Small intestine (tissue), 7 donors: ENCODE measurements at regions not wholly inside any gene's neighbourhood (a gene's known extent, or its start where the extent isn't known, plus 50 kb on each side); places are given as distances from the start of the nearest gene placed in this dataset.
"Not testable (repeated sequence)": the region's sequence is repeated elsewhere in the genome, so short reads cannot be mapped to it uniquely, and the experiment has no call there.

Source experiments
- DNase-seq, 2 donors: peaks; one replicate each; pipeline versions ENCODE4 v3.0.0 to v3.0.0-alpha.2; 2013
- FAIRE-seq: peaks from 2 replicates; lab custom pipeline; 2012; peaks lifted over from hg19 to GRCh38; lab: Jason Lieb, UNC
- H3K27ac ChIP-seq, 3 donors: one replicate each; pipeline ENCODE4 v1.5.1; 2013; ENCODE audit warnings: low read length in 2 of 3, mild to moderate bottlenecking in 2 of 3, control low read depth in 1 of 3, inconsistent platforms in 1 of 3, low read depth in 1 of 3, moderate library complexity in 1 of 3
- H3K27me3 ChIP-seq, 3 donors: one replicate each; pipeline ENCODE4 v1.6.1; 2013; ENCODE audit warnings: low read length in 3 of 3, inconsistent platforms in 1 of 3; ENCODE audit not compliant: control insufficient read depth in 3 of 3, insufficient read depth in 3 of 3
- H3K36me3 ChIP-seq, 3 donors: one replicate each; pipeline ENCODE4 v1.6.1; 2013; ENCODE audit warnings: low read length in 3 of 3, inconsistent platforms in 1 of 3, low read depth in 1 of 3, mild to moderate bottlenecking in 1 of 3, moderate library complexity in 1 of 3; ENCODE audit not compliant: control insufficient read depth in 3 of 3, insufficient read depth in 2 of 3
- H3K4me1 ChIP-seq, 3 donors: one replicate each; pipeline ENCODE4 v1.6.1; 2013; ENCODE audit warnings: low read length in 2 of 3, inconsistent platforms in 1 of 3, low read depth in 1 of 3, mild to moderate bottlenecking in 1 of 3, moderate library complexity in 1 of 3; ENCODE audit not compliant: control insufficient read depth in 3 of 3, insufficient read depth in 2 of 3
- H3K4me3 ChIP-seq, 3 donors: one replicate each; pipeline ENCODE4 v1.5.1; 2013; ENCODE audit warnings: low read length in 3 of 3, control low read depth in 1 of 3, inconsistent platforms in 1 of 3, low read depth in 1 of 3, mild to moderate bottlenecking in 1 of 3, moderate library complexity in 1 of 3
- H3K9me3 ChIP-seq, 2 donors: one replicate each; pipeline ENCODE4 v1.6.1; 2013; ENCODE audit warnings: low read depth in 1 of 2, low read length in 1 of 2; ENCODE audit not compliant: control insufficient read depth in 2 of 2, insufficient read depth in 1 of 2
- WGBS, 3 donors: extraction: QIAGEN DNeasy Blood & Tissue Kit; methylation state at CpG; one replicate each; pipeline ENCODE4 v1.1.7; 2013; 5-methylcytosine and 5-hydroxymethylcytosine counted together
- donor health status: healthy with polysubstance abuse.
- donor health status: control.
- donor health status: control.
- donor health status: Bipolar disorder and iron deficiency.
- donor health status: healthy.

DNA sequence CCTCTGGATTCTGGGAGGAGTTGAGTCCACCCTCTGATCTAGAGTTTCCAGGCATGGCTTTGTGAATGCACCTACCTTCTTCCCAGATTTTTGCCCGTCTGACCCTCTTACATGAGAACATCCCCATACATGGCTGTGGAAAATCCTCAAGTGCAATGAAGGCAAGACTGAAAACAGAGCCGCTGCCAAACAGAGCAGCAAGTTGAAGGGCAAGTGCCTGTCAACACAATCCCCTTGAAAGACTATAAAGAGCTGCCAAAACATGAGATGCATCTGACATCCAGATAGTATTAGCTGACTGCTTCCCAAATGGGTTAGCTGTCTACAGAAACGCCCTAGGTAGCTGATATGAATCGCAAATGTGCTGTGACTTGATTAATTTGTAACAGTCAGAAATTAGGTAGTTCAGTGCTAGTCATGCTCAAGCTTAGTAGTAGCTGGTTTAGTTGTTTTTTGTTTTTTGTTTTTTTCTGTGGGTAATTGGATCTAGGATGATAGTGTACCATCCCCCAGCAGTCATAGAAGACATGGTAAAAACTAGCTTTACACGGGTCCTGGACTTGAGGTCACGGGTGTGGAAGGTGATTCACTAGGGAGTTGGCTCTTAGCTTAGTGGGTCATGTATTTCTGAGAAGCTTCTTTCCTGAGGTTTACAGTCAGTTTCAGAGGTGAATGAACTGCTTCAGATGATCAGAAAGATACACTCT lies 302.8 kb upstream of the PLGLB1 start:
- H3K4me1 ChIP-seq, H3K27ac ChIP-seq, H3K9me3 ChIP-seq, H3K4me3 ChIP-seq, H3K36me3 ChIP-seq, H3K27me3 ChIP-seq, FAIRE-seq, DNase-seq: not testable (repeated sequence)
- WGBS, 3 donors: 42 to 56% (median 55%) methylated on average over 3 to 5 of the region's 6 CpGs

GRCh38 chr2:87325042-87325910 lies 303.6 kb upstream of the PLGLB1 start:
- not testable (repeated sequence) for H3K9me3 ChIP-seq, H3K36me3 ChIP-seq, FAIRE-seq, H3K4me3 ChIP-seq, H3K27me3 ChIP-seq, DNase-seq, H3K27ac ChIP-seq, H3K4me1 ChIP-seq
- WGBS, 3 donors: 44 to 63% (median 56%) methylated on average over 3 to 4 of the region's 12 CpGs

- not testable (repeated sequence) for H3K27me3 ChIP-seq, DNase-seq, H3K9me3 ChIP-seq, H3K36me3 ChIP-seq, H3K4me1 ChIP-seq, H3K27ac ChIP-seq, FAIRE-seq, H3K4me3 ChIP-seq
- 60 to 86% (median 74%) methylated on average over 2 of the region's 2 CpGs for whole genome bisulfite sequencing, 3 donors
Observed at GRCh38 chr2:87325911-87326294, 304.3 kb upstream of the PLGLB1 start.

DNA sequence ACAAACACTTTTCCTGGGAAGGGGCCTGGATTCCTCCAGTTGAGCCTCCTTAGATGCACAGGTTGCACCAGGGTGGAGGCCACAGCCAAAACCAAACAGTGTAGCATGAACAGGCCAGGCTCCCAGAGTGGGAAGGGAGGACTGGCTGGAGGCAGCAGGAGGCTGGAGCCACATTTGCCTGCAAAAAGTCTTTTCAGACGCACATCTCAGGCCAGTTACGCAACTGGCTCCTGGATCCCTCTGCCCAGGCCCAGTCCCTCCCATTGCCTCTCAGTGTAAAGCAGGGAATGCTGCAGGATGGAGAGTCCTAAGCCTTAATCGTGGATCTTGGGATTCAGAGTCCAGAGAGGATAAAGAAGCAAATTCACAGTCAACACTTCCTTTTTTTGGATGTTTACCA lies 305.1 kb upstream of the PLGLB1 start:
- H3K27ac ChIP-seq, DNase-seq, H3K9me3 ChIP-seq, H3K27me3 ChIP-seq, H3K36me3 ChIP-seq, H3K4me3 ChIP-seq, H3K4me1 ChIP-seq, FAIRE-seq: not testable (repeated sequence)
- 85 to 100% (median 93%) methylated on average over 2 of the region's 3 CpGs for WGBS, 3 donors

DNA sequence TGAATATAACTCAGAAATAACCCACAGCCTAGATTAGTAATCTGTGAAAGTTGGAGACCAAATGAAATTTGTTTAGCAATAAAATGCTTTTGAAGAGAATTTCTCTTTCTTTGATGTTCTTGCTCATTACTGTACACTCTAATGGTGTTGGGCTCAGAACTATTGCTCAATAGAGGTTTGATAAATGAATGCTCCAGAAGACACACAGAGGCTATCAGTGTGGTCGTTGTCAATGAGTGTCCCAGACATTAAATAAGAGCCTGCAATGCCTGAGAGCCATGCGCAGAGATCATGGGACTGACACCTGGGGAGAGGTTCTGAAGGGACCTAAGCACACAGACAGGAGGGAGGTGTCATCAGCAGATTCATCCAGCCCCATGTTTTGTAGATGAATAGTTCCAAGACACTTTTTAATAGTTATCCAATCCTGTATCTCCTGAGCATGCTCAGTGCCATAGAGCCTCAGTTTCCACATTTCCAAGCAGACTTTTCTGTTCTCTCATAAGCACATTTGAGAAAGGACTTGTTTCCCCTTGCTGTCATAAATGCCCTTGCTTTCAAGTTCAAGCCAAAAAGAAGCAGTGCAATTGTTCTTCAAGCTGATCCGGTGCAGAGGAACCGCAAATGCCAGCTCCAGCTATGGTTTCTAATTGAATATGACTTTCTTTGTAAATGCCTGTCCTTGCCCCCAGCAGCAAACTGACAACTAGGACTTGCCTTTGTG lies 306.2 kb upstream of the PLGLB1 start:
- FAIRE-seq, H3K4me3 ChIP-seq, DNase-seq, H3K36me3 ChIP-seq, H3K4me1 ChIP-seq, H3K9me3 ChIP-seq, H3K27ac ChIP-seq, H3K27me3 ChIP-seq: not testable (repeated sequence)
- WGBS, 3 donors: 46 to 82% (median 68%) methylated on average over 3 to 4 of the region's 4 CpGs

DNA sequence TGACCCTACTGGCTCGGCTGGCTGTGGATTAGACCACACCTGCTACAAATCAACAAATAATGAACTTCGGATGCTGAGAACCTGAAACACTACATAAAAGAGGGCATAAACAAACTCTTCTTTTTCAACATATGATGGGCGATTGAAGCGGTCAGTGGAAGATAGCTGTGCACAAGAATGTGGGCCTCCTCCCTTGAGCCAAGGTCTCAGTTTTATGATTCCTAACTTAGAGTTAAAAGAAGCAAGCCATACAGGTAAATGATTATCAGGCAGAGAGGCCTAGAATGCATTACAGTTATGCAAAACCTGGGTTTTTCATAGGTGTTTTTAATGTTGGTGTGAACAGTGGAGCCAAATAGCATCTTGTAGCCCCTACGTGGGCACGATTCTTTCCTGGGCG lies 307.9 kb upstream of the PLGLB1 start:
- not testable (repeated sequence) for H3K4me1 ChIP-seq, H3K4me3 ChIP-seq, H3K9me3 ChIP-seq, H3K27ac ChIP-seq, FAIRE-seq, H3K27me3 ChIP-seq, H3K36me3 ChIP-seq, DNase-seq
- WGBS, 3 donors: 85 to 95% (median 89%) methylated on average over 5 to 6 of the region's 7 CpGs

DNA sequence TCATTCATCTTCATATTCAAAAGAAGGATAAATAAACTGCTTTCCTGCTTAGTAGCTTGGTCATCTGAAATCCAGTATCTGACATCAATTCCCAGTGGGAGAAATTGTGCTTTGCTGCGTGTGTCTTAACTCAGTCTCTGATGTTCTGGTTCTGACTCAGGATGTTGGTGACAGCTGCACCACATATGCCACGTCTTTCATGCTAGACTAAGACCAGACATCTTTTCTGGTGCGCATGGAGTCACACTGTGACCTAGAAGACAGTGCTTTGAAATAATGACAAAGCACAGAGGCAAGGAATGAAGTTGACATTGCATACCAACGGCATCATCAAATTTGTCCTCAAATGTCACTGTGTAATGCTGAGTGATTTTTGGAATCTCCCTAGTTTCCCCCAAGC lies 308.8 kb upstream of the PLGLB1 start:
- FAIRE-seq, DNase-seq, H3K27ac ChIP-seq, H3K4me3 ChIP-seq, H3K4me1 ChIP-seq, H3K27me3 ChIP-seq, H3K36me3 ChIP-seq, H3K9me3 ChIP-seq: not testable (repeated sequence)
- no CpG with 5 or more reads among the region's 4 CpGs for WGBS, 3 donors

DNA sequence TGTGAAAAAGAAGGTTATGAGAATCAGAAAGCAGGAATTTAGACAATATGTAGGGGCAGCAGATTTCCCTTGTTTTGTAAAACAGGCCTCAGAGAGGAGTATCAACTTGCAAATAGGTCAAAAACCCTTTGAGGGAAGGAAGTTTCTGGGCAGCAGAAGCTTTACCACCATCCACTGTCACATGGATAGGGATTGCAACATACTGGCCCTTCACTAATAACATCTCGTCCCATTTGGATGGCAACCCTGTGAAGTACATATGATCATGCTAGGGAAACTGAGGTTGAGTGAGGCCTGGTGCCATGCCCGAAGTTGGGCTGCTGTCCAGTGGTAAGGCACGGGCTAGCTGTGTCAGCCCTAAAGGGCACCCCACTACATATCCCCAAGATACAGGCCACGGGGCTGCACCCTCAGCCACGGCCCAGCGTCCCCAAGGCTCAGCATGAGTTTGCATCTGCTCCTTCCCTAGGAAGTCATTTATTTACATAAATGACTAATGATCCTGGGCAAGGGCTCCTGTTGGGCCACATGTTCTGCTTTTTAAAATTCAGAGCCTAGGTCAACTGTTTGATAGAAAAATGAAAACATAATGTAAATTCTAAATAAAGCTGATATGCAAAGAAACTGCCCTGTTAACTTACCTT lies 310.4 kb upstream of the PLGLB1 start:
- 61 to 94% (median 65%) methylated on average over 2 to 4 of the region's 6 CpGs for WGBS, 3 donors
- not testable (repeated sequence) for H3K9me3 ChIP-seq, DNase-seq, H3K27me3 ChIP-seq, H3K4me1 ChIP-seq, H3K36me3 ChIP-seq, FAIRE-seq, H3K4me3 ChIP-seq, H3K27ac ChIP-seq
